SH-SY5Y (cell line): ENCODE measurements at regions not wholly inside any gene's neighbourhood (a gene's known extent, or its start where the extent isn't known, plus 50 kb on each side); places are given as distances from the start of the nearest gene placed in this dataset.

ENCODE experiments used
- GATA2 ChIP-seq: IDR thresholded peaks from 2 replicates; pipeline ENCODE4 v1.6.1; 2011; ENCODE audit warnings: mild to moderate bottlenecking, low read depth, low read length
- GATA3 ChIP-seq: IDR thresholded peaks from 2 replicates; pipeline ENCODE4 v1.6.1; 2011; ENCODE audit warnings: low read depth, mild to moderate bottlenecking, low read length, moderate library complexity

- TF ChIP-seq GATA3 (no peak), GATA2 (no peak)
Observed at GRCh38 chr11:37449146-37449545, 851.1 kb upstream of the RAG2 start.

GRCh38 chr11:37442576-37442975 lies 844.5 kb upstream of the RAG2 start:
- TF ChIP-seq GATA3 (no peak), GATA2 (no peak)

GRCh38 chr11:37422511-37422910 lies 824.5 kb upstream of the RAG2 start:
- no peak for TF ChIP-seq GATA3
- no peak for TF ChIP-seq GATA2

- no peak for TF ChIP-seq GATA2
- no peak for TF ChIP-seq GATA3
Observed at GRCh38 chr11:37411289-37411688, 813.3 kb upstream of the RAG2 start.

- TF ChIP-seq GATA3: no peak
- no peak for TF ChIP-seq GATA2
Observed at GRCh38 chr11:37409124-37409523, 811.1 kb upstream of the RAG2 start.

GRCh38 chr11:37407461-37407860 lies 809.4 kb upstream of the RAG2 start:
- TF ChIP-seq GATA3: no peak
- no peak for TF ChIP-seq GATA2

GRCh38 chr11:37406651-37407050 lies 808.6 kb upstream of the RAG2 start:
- no peak for TF ChIP-seq GATA3
- TF ChIP-seq GATA2: no peak

GRCh38 chr11:37404231-37404630 lies 806.2 kb upstream of the RAG2 start:
- TF ChIP-seq GATA2: no peak
- TF ChIP-seq GATA3: no peak

- TF ChIP-seq GATA2 (no peak), GATA3 (no peak)
Observed at GRCh38 chr11:37402663-37403062, 804.6 kb upstream of the RAG2 start.

- TF ChIP-seq GATA3 (no peak), GATA2 (no peak)
Observed at GRCh38 chr11:37394236-37394870, 796.3 kb upstream of the RAG2 start.

GRCh38 chr11:37391615-37392014 lies 793.6 kb upstream of the RAG2 start:
- TF ChIP-seq GATA2: no peak
- TF ChIP-seq GATA3: no peak

- TF ChIP-seq GATA3 (no peak), GATA2 (no peak)
Observed at GRCh38 chr11:37390576-37391083, 792.6 kb upstream of the RAG2 start.

- TF ChIP-seq GATA2: no peak
- no peak for TF ChIP-seq GATA3
Observed at GRCh38 chr11:37378958-37379357, 780.9 kb upstream of the RAG2 start.

- TF ChIP-seq GATA2 (no peak), GATA3 (no peak)
Observed at GRCh38 chr11:37372667-37373066, 774.6 kb upstream of the RAG2 start.

- TF ChIP-seq GATA3 (no peak), GATA2 (no peak)
Observed at GRCh38 chr11:37371346-37371970, 773.4 kb upstream of the RAG2 start.
